ENCODE measurements at regions not wholly inside any gene's neighbourhood (a gene's known extent, or its start where the extent isn't known, plus 50 kb on each side); places are given as distances from the start of the nearest gene placed in this dataset.

DNA sequence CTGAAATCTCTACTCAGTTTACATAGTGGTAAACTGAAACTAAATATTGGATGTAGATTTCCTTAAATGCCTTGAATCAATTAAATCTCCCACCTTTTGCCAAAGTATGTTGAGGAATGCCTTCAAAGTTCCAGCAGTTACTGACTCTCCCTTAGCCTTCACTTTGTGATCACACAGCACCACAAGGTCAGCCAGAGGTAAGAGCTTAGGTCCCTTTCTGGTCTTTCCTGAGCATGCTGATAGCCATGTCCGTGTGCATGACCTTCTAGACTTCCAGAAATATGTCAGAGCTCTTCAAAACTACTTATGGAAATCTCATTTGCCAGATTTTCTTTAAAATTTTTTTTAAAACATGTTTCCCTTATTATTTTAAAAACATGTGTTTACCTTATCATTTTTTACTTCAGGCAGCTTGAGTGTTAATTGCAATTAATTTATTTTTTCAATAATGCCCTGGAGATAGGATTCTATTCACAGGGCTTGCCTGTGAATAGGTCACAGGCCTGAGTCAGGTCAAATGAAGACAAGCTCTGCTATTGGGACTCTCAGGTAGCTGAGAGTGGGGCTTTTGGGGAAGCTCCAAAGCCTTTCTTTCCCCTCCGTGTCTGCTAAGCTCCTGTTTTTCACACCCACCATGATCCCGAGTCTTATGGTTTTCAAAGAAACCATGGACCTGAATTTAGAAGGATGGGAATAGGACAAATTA is 220.5 kb downstream of the CXCL12 start:
- Histone ChIP-seq H3K9me3 (ENCODE audit: control insufficient read depth, insufficient read depth, low read length) (no peaks in the 10 kb centered on the region), H3K4me3 (ENCODE audit: low read depth, low read length) (no peak overlapping the region), H3K27ac (ENCODE audit: low read depth, low read length) (no peak overlapping the region), H3K27me3 (ENCODE audit: control insufficient read depth, insufficient read depth, low read length) (no peaks in the 10 kb centered on the region)
- TF ChIP-seq, protein P1, sequence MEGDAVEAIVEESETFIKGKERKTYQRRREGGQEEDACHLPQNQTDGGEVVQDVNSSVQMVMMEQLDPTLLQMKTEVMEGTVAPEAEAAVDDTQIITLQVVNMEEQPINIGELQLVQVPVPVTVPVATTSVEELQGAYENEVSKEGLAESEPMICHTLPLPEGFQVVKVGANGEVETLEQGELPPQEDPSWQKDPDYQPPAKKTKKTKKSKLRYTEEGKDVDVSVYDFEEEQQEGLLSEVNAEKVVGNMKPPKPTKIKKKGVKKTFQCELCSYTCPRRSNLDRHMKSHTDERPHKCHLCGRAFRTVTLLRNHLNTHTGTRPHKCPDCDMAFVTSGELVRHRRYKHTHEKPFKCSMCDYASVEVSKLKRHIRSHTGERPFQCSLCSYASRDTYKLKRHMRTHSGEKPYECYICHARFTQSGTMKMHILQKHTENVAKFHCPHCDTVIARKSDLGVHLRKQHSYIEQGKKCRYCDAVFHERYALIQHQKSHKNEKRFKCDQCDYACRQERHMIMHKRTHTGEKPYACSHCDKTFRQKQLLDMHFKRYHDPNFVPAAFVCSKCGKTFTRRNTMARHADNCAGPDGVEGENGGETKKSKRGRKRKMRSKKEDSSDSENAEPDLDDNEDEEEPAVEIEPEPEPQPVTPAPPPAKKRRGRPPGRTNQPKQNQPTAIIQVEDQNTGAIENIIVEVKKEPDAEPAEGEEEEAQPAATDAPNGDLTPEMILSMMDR (IDR thresholded peaks at IDR 0.05; ENCODE audit: low read depth, low read length) = no peak
- ChIA-PET POLR2A (no interaction called here), CTCF (no interaction called here)
- DNase-seq (ENCODE audit: low read depth, low spot score) = no peak

DNA sequence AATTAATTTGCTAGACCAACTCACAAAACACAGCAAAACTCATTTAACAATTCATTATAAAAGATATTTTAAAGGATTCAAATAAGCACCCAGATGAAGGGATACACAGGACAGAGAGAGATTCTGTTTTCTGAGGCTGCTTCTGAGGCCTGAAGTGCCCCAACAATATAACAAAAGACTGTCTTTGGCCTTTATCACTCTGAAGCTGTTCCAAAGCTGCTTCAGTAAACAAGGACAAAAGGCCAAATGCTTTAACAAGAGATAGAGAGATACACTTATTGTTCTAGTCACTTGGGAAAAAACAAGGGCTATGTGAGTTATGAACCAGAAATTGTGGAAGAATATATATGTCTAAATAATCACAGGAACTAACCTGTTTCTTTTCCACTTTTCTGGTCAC is 223.7 kb downstream of the CXCL12 start:
- ChIA-PET CTCF (no interaction called here), POLR2A (no interaction called here)
- TF ChIP-seq, protein P1 (IDR thresholded peaks at IDR 0.05; ENCODE audit: low read depth, low read length) = no peak
- H3K27ac ChIP-seq (ENCODE audit: low read depth, low read length) = no peak overlapping the region
- no peak overlapping the region for H3K4me3 ChIP-seq (ENCODE audit: low read depth, low read length)
- DNase-seq (ENCODE audit: low read depth, low spot score) = no peak
- H3K27me3 ChIP-seq (ENCODE audit: control insufficient read depth, insufficient read depth, low read length) = no peaks in the 10 kb centered on the region
- H3K9me3 ChIP-seq (ENCODE audit: control insufficient read depth, insufficient read depth, low read length) = peaks cover 6% of the 10 kb centered on the region; the same call in 1 of the 2 replicates

DNA sequence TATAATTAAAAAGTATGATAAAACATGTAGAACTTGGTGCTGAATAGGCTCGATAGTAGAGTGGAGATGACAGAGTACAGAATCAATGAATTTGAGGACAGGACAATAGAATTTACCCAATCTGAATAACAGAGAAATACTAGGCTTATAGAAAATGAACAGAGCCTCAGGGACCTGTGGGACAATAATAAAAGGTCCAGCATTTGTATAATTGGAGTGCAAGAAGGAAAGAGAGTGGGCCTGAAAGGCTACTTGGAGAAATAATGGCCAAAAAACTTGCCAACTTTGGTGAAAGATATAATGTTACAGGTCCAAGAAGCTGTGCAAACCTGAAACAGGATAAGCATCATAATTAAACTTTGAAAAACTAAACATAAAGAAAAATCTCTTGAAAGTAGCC is 227.3 kb downstream of the CXCL12 start:
- POLR2A ChIA-PET = no interaction called here

DNA sequence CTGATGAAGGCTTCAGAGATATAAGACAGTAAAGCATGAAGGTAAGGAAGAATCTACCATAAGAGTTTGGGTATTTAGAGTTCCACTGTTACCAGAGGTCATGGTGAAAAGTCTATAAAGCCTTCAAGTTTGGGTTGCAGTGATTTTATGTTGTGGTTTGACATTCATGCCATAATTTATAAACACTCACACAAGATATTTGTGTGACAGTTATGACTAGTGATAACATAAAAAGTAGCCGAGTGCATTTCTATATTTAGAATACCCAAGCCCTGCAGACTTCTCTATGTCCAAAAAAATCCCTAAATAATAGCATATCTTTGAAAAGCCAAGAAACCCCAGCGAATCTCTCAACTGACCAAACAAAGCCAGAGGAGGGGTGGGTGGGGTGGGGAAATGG is 229.9 kb downstream of the CXCL12 start:
- H3K27ac ChIP-seq (ENCODE audit: low read depth, low read length) = no peak overlapping the region
- peaks cover 13% of the 10 kb centered on the region for H3K9me3 ChIP-seq (ENCODE audit: control insufficient read depth, insufficient read depth, low read length)
- TF ChIP-seq, protein P1 (IDR thresholded peaks at IDR 0.05; ENCODE audit: low read depth, low read length) = no peak
- no peak for DNase-seq (ENCODE audit: low read depth, low spot score)
- ChIA-PET POLR2A (no interaction called here), CTCF (no interaction called here)
- H3K27me3 ChIP-seq (ENCODE audit: control insufficient read depth, insufficient read depth, low read length) = no peaks in the 10 kb centered on the region
- no peak overlapping the region for H3K4me3 ChIP-seq (ENCODE audit: low read depth, low read length)

More for the DNA sequence above, 227.3 kb downstream of the CXCL12 start:
- no peak for DNase-seq (ENCODE audit: low read depth, low spot score)
- CTCF ChIA-PET = no interaction called here
- Histone ChIP-seq H3K9me3 (ENCODE audit: control insufficient read depth, insufficient read depth, low read length) (peaks cover 6% of the 10 kb centered on the region; the same call in 1 of the 2 replicates), H3K27me3 (ENCODE audit: control insufficient read depth, insufficient read depth, low read length) (no peaks in the 10 kb centered on the region), H3K4me3 (ENCODE audit: low read depth, low read length) (no peak overlapping the region), H3K27ac (ENCODE audit: low read depth, low read length) (no peak overlapping the region)
- TF ChIP-seq, protein P1 (IDR thresholded peaks at IDR 0.05; ENCODE audit: low read depth, low read length) = no peak

DNA sequence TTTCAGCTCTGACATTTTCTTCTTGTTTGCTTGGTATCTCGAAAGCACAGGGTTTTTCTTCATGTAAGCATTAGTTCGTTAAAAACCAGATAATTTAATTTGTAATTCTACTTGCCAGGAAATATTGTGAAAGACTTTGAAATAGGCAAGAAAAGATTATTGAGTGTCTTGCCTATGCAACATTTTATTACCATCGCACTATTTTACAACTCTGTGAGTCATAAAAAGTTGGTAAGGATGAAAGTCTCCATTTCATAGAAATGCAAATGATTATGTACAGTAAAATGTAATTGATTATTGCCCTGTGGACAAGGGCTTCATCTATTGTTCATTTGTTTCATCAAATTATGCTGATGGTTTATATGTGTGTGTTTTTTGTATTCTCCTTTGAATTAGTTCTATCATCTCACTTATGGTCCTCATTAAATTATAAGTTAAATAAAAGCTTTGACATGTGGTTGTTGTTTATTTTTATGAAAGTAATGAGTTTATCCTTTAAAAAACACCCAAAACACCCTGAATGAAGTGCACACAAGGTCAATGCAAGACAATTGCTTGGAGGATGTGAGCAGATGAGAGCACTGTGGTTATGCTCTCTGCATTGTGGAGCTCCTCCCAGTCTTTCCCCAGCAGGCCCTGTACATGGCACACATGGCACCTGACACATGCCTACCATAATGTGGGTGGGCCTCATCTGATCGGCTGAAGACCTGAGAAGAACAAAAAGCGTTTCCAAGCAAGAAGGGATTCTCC is 230.8 kb downstream of the CXCL12 start:
- CTCF ChIA-PET = interaction anchor here (0.6 kb wide), 1 partner anchor 11 kb away, joined by 3 read pairs; no protein-coding TSS in a partner anchor
- TF ChIP-seq, protein P1 (IDR thresholded peaks at IDR 0.05; ENCODE audit: low read depth, low read length) = no peak
- Histone ChIP-seq H3K9me3 (ENCODE audit: control insufficient read depth, insufficient read depth, low read length) (peaks cover 13% of the 10 kb centered on the region), H3K4me3 (ENCODE audit: low read depth, low read length) (no peak overlapping the region), H3K27ac (ENCODE audit: low read depth, low read length) (no peak overlapping the region), H3K27me3 (ENCODE audit: control insufficient read depth, insufficient read depth, low read length) (no peaks in the 10 kb centered on the region)
- POLR2A ChIA-PET = no interaction called here
- DNase-seq (ENCODE audit: low read depth, low spot score) = no peak
